ENCODE measurements at regions not wholly inside any gene's neighbourhood (a gene's known extent, or its start where the extent isn't known, plus 50 kb on each side); places are given as distances from the start of the nearest gene placed in this dataset.

- Histone ChIP-seq H3K9me3 (no peaks in the 10 kb centered on the region), H3K4me1 (no peaks in the 10 kb centered on the region), H3K36me3 (no peaks in the 10 kb centered on the region), H3K4me3 (no peak overlapping the region), H3K27me3 (no peaks in the 10 kb centered on the region), H3K27ac (no peak overlapping the region)
- no peak for DNase-seq (ENCODE audit: low spot score)
- no peak for TF ChIP-seq CTCF (IDR thresholded peaks at IDR 0.05)
Observed at GRCh38 chr4:108453366-108453765, 167.0 kb upstream of the RPL34 start.

- H3K4me3 ChIP-seq: no peak overlapping the region
- no peaks in the 10 kb centered on the region for H3K4me1 ChIP-seq
Observed at GRCh38 chr4:108450236-108450898, 170.0 kb upstream of the RPL34 start.

GRCh38 chr4:108449129-108449528 is 171.2 kb upstream of the RPL34 start:
- no peak for DNase-seq (ENCODE audit: low spot score)
- Histone ChIP-seq H3K27ac (no peak overlapping the region), H3K36me3 (no peaks in the 10 kb centered on the region), H3K27me3 (no peaks in the 10 kb centered on the region), H3K4me3 (no peak overlapping the region), H3K9me3 (no peaks in the 10 kb centered on the region), H3K4me1 (no peaks in the 10 kb centered on the region)
- no peak for TF ChIP-seq CTCF (IDR thresholded peaks at IDR 0.05)

More at GRCh38 chr4:108450236-108450898, 170.0 kb upstream of the RPL34 start:
- Histone ChIP-seq H3K27ac (no peak overlapping the region), H3K36me3 (no peaks in the 10 kb centered on the region), H3K9me3 (no peaks in the 10 kb centered on the region), H3K27me3 (no peaks in the 10 kb centered on the region)
- no peak for TF ChIP-seq CTCF (IDR thresholded peaks at IDR 0.05)
- no peak for DNase-seq (ENCODE audit: low spot score)

- DNase-seq (ENCODE audit: low spot score): no peak
- Histone ChIP-seq H3K27ac (no peak overlapping the region), H3K27me3 (no peaks in the 10 kb centered on the region), H3K9me3 (no peaks in the 10 kb centered on the region), H3K4me3 (no peak overlapping the region), H3K36me3 (no peaks in the 10 kb centered on the region), H3K4me1 (no peaks in the 10 kb centered on the region)
- no peak for TF ChIP-seq CTCF (IDR thresholded peaks at IDR 0.05)
Observed at GRCh38 chr4:108446556-108446955, 173.8 kb upstream of the RPL34 start.

GRCh38 chr4:108445716-108446115 is 174.7 kb upstream of the RPL34 start:
- no peaks in the 10 kb centered on the region for H3K4me1 ChIP-seq
- no peaks in the 10 kb centered on the region for H3K27me3 ChIP-seq
- DNase-seq (ENCODE audit: low spot score): no peak
- H3K36me3 ChIP-seq: no peaks in the 10 kb centered on the region
- no peak overlapping the region for H3K4me3 ChIP-seq
- H3K9me3 ChIP-seq: no peaks in the 10 kb centered on the region
- no peak overlapping the region for H3K27ac ChIP-seq
- TF ChIP-seq CTCF (IDR thresholded peaks at IDR 0.05): no peak

- no peaks in the 10 kb centered on the region for H3K4me1 ChIP-seq
- DNase-seq (ENCODE audit: low spot score): no peak
- H3K27ac ChIP-seq: no peak overlapping the region
- TF ChIP-seq CTCF (IDR thresholded peaks at IDR 0.05): no peak
- H3K4me3 ChIP-seq: no peak overlapping the region
- H3K27me3 ChIP-seq: no peaks in the 10 kb centered on the region
- H3K9me3 ChIP-seq: no peaks in the 10 kb centered on the region
- H3K36me3 ChIP-seq: no peaks in the 10 kb centered on the region
Observed at GRCh38 chr4:108443585-108443984, 176.8 kb upstream of the RPL34 start.

Data from right atrium auricular region (tissue), 2 donors.